HepG2 (cell line): ENCODE measurements at regions not wholly inside any gene's neighbourhood (a gene's known extent, or its start where the extent isn't known, plus 50 kb on each side); places are given as distances from the start of the nearest gene placed in this dataset.

Experiments used
- SMAD9 ChIP-seq: sonication (generic); formaldehyde crosslinking; IDR thresholded peaks from 2 replicates; pipeline ENCODE4 v1.5.1; 2020; ENCODE audit warnings: mild to moderate bottlenecking, missing genetic modification reagents
- TF ChIP-seq, protein P1 (sequence below): sonication (generic); formaldehyde crosslinking; IDR thresholded peaks from 2 replicates; pipeline ENCODE4 v1.5.0; 2020; ENCODE audit warnings: mild to moderate bottlenecking, missing genetic modification reagents, moderate library complexity

GRCh38 chr6:140281236-140281635 lies 906.8 kb upstream of the CITED2 start:
- TF ChIP-seq, protein P1, sequence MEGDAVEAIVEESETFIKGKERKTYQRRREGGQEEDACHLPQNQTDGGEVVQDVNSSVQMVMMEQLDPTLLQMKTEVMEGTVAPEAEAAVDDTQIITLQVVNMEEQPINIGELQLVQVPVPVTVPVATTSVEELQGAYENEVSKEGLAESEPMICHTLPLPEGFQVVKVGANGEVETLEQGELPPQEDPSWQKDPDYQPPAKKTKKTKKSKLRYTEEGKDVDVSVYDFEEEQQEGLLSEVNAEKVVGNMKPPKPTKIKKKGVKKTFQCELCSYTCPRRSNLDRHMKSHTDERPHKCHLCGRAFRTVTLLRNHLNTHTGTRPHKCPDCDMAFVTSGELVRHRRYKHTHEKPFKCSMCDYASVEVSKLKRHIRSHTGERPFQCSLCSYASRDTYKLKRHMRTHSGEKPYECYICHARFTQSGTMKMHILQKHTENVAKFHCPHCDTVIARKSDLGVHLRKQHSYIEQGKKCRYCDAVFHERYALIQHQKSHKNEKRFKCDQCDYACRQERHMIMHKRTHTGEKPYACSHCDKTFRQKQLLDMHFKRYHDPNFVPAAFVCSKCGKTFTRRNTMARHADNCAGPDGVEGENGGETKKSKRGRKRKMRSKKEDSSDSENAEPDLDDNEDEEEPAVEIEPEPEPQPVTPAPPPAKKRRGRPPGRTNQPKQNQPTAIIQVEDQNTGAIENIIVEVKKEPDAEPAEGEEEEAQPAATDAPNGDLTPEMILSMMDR, result no peak
- no peak for TF ChIP-seq SMAD9 (CRISPR knock-in tag)
